A673 (cell line): ENCODE measurements at regions not wholly inside any gene's neighbourhood (a gene's known extent, or its start where the extent isn't known, plus 50 kb on each side); places are given as distances from the start of the nearest gene placed in this dataset.

Experiments used
- BruUV-seq: library from RNA; stranded (reverse); fragments of 400-500 nt; replicated peaks from 2 replicates; lab custom pipeline; 2021; lab: Mats Ljungman, UMichigan
- CTCF ChIA-PET: fragments of 300-600 bp; sonication (Branson Sonifier 250); formaldehyde crosslinking; loops from one replicate; lab custom pipeline; 2022; ENCODE audit warnings: antibody characterized with exemption; lab: Charles Lee
- POLR2A ChIA-PET: fragments of 300-600 bp; sonication (Branson Sonifier 250); formaldehyde crosslinking; loops from one replicate; lab custom pipeline; 2022; ENCODE audit warnings: antibody characterized with exemption; ENCODE audit not compliant: low non-redundant PET; lab: Charles Lee
- DNase-seq: peaks from one replicate; pipeline ENCODE4 v3.0.0-alpha.2; 2015; ENCODE audit warnings: low spot score
- H3K27ac ChIP-seq: fragments of 200-600 bp; sonication (generic); 2 replicates; pipeline ENCODE4 v1.5.1; 2016; ENCODE audit warnings: mixed run types, low read depth, mild to moderate bottlenecking, mixed read lengths, antibody characterized with exemption, low read length; ENCODE audit not compliant: poor library complexity, severe bottlenecking
- H3K27me3 ChIP-seq: fragments of 200-600 bp; sonication (generic); replicated peaks from 2 replicates; pipeline ENCODE4 v1.6.1; 2017; ENCODE audit warnings: mixed run types, low read depth, mild to moderate bottlenecking, mixed read lengths, antibody characterized with exemption, low read length; ENCODE audit not compliant: insufficient read depth, poor library complexity
- H3K36me3 ChIP-seq: fragments of 200-600 bp; sonication (generic); 2 replicates; pipeline ENCODE4 v1.6.1; 2016; ENCODE audit warnings: mixed run types, mild to moderate bottlenecking, mixed read lengths, antibody characterized with exemption, low read length; ENCODE audit not compliant: insufficient read depth, poor library complexity, severe bottlenecking
- H3K4me1 ChIP-seq: fragments of 200-600 bp; sonication (generic); 2 replicates; pipeline ENCODE4 v1.6.1; 2017; ENCODE audit warnings: mixed run types, mild to moderate bottlenecking, mixed read lengths, antibody characterized with exemption, low read length; ENCODE audit not compliant: insufficient read depth, poor library complexity, severe bottlenecking
- H3K4me3 ChIP-seq: fragments of 200-600 bp; sonication (generic); 2 replicates; pipeline ENCODE4 v1.5.1; 2016; ENCODE audit warnings: low read depth, mixed run types, mild to moderate bottlenecking, mixed read lengths, low read length; ENCODE audit not compliant: poor library complexity, severe bottlenecking
- H3K9me3 ChIP-seq: fragments of 200-600 bp; sonication (generic); 2 replicates; pipeline ENCODE4 v1.6.1; 2016; ENCODE audit warnings: mixed run types, low read depth, mild to moderate bottlenecking, mixed read lengths, antibody characterized with exemption, low read length; ENCODE audit not compliant: poor library complexity, severe bottlenecking
- CTCF ChIP-seq: fragments of 300-800, 200-600 bp; sonication (generic); conservative IDR thresholded peaks from 2 replicates; pipeline ENCODE4 v1.5.1; 2017; ENCODE audit warnings: low read depth, mild to moderate bottlenecking, antibody characterized with exemption, low read length, moderate library complexity, mixed read lengths
- EZH2 ChIP-seq: fragments of 200-600 bp; sonication (generic); IDR thresholded peaks from 2 replicates; pipeline ENCODE4 v1.6.1; 2017; ENCODE audit warnings: borderline replicate concordance, low read depth, mild to moderate bottlenecking, mixed read lengths, antibody characterized with exemption, low read length; ENCODE audit not compliant: poor library complexity, severe bottlenecking
- intact Hi-C: fragments of 100-400 bp; cut with micrococcal nuclease; formaldehyde crosslinking; loops from one replicate; pipeline ENCODE4 v1.10.0; 2022; ENCODE audit not compliant: unreplicated experiment

- ChIA-PET POLR2A (no interaction called here), CTCF (no interaction called here)
- DNase-seq = no peak
Measured at GRCh38 chr9:31700252-31701045, 684.0 kb upstream of the ACO1 start.

GRCh38 chr9:31702957-31703356 is 681.5 kb upstream of the ACO1 start:
- H3K27ac ChIP-seq = no peak overlapping the region
- TF ChIP-seq CTCF = no peak
- TF ChIP-seq EZH2 = no peak
- H3K9me3 ChIP-seq = no peaks in the 10 kb centered on the region
- DNase-seq = no peak
- intact Hi-C loops = no loop called here
- ChIA-PET CTCF (no interaction called here), POLR2A (no interaction called here)
- no peak overlapping the region for H3K4me3 ChIP-seq
- no peaks in the 10 kb centered on the region for H3K27me3 ChIP-seq
- H3K36me3 ChIP-seq = no peaks in the 10 kb centered on the region
- no peaks in the 10 kb centered on the region for H3K4me1 ChIP-seq
- BruUV-seq = no TSS peak

More at GRCh38 chr9:31700252-31701045, 684.0 kb upstream of the ACO1 start:
- Histone ChIP-seq H3K27ac (no peak overlapping the region), H3K4me3 (no peak overlapping the region), H3K9me3 (no peaks in the 10 kb centered on the region), H3K27me3 (no peaks in the 10 kb centered on the region), H3K4me1 (no peaks in the 10 kb centered on the region), H3K36me3 (no peaks in the 10 kb centered on the region)
- TF ChIP-seq EZH2 (no peak), CTCF (no peak)
- BruUV-seq = no TSS peak
- intact Hi-C loops = no loop called here

GRCh38 chr9:31715250-31715649 is 669.2 kb upstream of the ACO1 start:
- no peaks in the 10 kb centered on the region for H3K36me3 ChIP-seq
- CTCF ChIA-PET = no interaction called here
- DNase-seq = no peak
- POLR2A ChIA-PET = no interaction called here
- H3K9me3 ChIP-seq = no peaks in the 10 kb centered on the region
- H3K4me1 ChIP-seq = no peaks in the 10 kb centered on the region
- H3K4me3 ChIP-seq = no peak overlapping the region
- no peaks in the 10 kb centered on the region for H3K27me3 ChIP-seq
- BruUV-seq = no TSS peak
- intact Hi-C loops = no loop called here
- no peak overlapping the region for H3K27ac ChIP-seq
- no peak for TF ChIP-seq EZH2
- TF ChIP-seq CTCF = no peak
